ENCODE measurements at regions not wholly inside any gene's neighbourhood (a gene's known extent, or its start where the extent isn't known, plus 50 kb on each side); places are given as distances from the start of the nearest gene placed in this dataset.

DNA sequence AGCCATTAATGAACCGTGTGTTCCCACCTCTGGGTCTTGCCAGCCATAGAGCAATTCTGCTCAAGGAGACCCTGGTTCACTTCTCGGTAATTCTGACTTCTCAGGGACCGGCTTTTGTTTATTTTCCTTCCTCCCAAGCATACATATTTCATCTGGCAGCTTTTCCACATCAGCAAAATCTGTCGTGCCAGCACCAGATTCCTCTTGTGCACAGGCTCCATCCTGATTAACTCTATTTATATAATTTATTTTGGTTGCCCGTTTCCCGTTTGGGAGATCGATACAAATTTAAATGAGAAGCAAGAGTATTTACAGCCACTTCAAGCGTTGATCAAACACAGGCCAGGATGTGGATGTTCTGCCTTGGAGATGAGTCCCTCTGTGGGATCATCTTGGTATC lies 161.9 kb upstream of the XYLT1 start:
- no peak for DNase-seq

- no peak for DNase-seq
These were observed 159.2 kb upstream of the XYLT1 start for GRCh38 chr16:17629936-17630335.

GRCh38 chr16:17628983-17629382 lies 158.2 kb upstream of the XYLT1 start:
- no peak for DNase-seq

DNA sequence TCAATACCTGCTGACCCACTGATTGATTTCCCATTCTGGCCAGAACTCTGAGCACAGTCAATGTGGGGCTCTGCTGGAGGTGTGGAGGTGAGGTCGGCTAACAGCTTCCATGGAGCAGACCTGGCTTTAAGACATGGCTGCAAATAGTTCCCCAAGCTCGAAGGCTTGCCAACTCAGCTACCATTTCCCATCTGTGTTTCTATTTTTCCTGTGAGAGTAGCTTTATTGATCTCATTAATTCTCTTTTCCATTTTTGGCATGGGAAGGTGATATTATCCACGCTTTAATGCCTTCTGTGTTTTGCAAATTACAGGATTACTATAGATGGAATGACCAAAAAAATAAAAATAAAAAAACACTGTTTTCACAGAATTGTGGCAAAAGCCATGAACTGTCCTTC lies 151.6 kb upstream of the XYLT1 start:
- DNase-seq = no peak

DNA sequence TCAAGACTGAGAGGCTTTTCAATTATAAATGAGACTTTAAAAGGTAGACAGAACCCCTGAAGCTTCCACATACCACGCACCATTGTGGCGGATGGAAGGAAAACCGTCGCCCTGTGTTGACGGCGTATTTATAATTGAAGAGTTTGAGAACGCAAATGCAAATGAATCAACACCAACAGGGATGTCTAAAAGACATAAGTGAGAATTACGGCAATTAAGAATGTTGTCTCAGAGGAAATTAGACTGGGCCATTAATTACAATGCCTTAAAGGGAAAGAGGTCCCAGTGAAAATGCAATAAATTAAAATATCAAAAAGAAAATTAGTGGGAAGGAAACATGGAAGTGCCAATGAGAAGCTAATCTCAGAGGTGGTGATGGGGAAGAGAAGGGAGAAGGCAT lies 148.5 kb upstream of the XYLT1 start:
- no peak for DNase-seq

- DNase-seq = no peak
These were observed 146.3 kb upstream of the XYLT1 start for GRCh38 chr16:17617021-17617552.

GRCh38 chr16:17612336-17612735 lies 141.6 kb upstream of the XYLT1 start:
- no peak for DNase-seq

DNA sequence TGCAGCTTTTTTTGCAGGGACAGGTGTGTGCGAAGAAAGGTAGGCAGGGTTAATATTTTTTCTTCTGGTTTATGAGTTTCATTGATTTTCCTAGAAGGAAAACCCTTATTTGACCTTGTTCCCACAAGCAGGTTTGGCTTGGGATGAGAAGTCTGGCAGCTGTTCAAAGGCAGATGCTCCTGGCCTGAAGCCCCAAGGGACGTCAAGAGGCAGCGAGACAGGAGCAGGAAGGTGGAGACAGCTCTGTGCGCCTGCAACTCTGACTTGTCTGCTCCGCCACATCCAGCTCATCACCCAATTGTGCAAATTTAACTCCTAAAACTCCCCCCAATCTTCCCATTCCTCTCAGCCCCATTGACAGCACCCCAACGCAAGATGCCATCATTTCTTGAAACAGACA lies 136.8 kb upstream of the XYLT1 start:
- DNase-seq = no peak

DNA sequence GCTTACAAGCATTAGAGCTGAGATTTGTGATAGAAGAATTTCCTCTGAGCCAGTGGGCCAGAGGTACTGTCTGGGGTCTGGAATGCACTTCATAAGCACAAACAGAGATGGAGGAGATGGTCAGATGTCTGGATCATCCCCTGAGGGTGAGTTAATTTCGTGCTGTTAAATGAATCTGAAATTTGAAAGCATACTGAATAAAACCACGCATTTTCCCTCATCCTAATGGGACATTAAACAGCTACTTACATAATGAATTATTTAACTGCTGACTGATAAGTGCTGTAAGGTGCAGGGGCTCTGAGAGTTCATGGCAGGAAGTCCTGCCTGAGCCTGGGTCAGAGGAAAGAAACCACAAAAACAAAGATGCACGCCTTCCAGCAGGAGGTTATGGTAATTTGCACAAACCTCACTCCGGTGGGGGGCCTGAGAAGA lies 136.3 kb upstream of the XYLT1 start:
- no peak for DNase-seq

DNA sequence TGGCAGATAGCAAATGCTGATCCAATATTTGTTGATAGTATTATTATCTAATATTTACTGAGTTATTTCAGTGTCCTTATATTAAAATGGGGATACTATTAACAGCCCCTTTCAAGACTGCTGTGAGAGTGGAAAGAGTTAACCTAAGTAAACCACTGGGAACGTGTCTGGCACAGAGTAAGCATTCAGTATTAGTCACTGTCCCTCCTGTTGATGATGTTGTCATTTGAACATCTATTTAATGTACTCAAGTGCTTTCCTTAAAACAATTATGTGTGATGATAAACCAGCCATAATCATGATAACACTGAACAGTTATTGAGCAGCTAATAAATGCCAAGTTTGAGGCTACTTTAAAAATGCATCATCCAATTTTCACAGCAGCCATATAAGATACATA lies 135.7 kb upstream of the XYLT1 start:
- DNase-seq = no peak

- no peak for DNase-seq
These were observed 135.0 kb upstream of the XYLT1 start for GRCh38 chr16:17605784-17606183.

GRCh38 chr16:17603626-17604025 lies 132.9 kb upstream of the XYLT1 start:
- no peak for DNase-seq

DNA sequence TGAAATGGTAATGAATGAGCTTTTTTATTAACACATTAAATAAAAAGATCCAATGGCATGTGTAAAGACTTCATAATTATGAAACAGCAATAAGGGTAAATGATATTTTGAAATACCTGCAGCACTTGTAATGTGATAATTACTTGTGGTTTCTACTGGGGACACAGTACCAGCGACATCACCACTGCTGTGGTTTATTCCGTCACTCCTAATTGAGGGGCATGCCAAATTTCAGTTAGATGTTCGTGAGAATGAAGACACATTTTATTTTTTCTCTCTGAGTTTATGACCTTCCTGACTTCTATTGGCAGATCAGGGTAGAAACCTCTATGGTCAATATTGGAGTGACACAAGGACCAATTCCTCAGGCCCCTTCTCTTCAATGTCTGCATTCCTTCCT lies 131.9 kb upstream of the XYLT1 start:
- DNase-seq = no peak

DNA sequence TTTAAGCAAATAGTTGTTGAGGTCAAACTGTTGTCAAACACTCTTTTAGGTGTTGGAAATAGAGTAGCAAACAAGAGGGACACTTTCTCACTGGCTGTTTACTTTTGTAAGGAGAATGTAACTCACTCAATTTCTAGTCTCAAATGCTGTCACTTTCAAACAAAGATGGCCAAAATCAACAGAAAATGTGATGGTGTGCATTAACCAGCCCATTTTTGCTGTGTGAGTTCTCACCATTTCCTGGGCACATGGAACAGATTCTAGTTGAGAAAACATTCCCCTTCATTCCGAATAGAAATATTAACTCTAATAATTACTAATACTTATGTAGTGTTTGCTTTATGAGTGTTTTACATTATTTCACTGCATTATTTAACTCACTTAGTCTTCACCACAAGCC lies 128.2 kb upstream of the XYLT1 start:
- DNase-seq = no peak

DNA sequence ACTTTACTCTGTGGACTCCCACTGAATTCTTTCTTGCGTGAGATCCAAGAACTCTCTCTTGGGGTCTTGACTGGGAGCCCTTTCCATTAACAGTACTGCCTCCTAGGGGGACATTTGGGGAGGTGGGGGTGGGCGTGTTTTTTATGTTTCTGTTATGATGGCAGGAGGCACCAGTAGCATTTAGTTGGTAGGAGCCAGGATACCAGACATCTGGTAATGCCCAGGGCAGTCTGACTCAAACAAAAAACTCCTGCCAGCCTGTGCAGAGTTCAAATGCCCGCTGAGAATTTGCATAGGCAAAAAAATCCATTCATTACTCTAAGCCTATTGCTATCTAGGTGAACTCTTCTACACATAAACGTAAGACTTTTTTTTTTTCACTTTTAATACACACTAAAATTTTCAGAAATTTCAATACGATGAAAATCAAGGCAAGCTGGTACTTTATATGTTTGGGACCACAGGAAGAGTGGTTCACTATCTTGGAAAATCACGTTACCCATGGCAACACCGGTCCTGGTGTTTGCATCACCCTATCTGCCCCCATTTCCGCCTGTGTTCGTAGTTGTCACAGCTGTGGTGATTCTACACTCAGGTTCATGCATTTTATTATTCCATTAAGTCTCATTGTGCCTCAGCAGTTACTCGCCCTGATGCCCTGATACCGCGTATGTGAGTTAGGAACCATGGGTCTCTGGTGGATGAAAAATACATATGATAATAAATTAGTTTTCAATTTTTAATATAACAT lies 121.1 kb upstream of the XYLT1 start:
- no peak for DNase-seq

DNA sequence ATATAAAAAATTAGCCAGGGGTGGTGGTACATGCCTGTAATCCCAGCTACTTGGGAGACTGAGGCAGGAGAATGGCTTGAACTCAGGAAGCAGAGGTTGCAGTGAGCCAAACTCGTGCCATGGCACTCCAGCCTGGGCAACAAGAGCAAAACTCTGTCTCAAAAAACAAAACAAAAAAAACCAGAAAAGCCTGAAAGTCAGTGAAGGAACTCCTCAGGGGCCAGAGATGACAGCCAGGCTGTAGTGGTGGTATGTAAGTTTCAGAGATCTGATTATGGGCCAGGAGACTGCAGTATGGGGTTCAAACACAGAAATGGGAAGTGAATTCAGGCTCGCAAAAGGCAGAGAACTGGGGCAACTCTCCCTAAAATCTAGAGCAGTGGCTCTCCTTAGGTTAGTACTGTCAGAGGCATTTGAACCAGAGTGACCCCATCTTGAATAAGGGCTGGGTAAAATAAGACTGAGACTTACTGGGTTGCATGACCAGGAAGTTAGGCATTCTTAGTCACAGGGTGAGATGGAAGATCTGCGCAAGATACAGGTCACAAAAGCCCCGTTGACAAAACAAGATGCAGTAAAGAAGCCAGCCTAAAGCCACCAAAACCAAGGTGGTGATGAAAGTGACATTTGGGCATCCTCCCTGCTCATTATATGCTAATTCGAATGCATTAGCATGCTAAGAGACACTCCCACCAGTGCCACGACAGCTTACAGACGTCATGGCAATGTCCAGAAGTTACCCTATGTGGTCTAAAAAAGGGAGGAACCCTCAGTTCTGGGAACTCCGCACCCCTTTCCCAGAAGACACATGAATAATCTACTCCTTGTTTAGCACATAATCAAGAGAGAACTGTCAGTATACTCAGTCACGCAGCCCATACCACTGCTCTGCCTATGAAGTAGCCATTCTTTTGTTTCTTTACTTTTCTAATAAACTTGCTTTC lies 120.2 kb upstream of the XYLT1 start:
- DNase-seq = no peak

- DNase-seq = no peak
These were observed 119.1 kb upstream of the XYLT1 start for GRCh38 chr16:17589898-17590297.

DNA sequence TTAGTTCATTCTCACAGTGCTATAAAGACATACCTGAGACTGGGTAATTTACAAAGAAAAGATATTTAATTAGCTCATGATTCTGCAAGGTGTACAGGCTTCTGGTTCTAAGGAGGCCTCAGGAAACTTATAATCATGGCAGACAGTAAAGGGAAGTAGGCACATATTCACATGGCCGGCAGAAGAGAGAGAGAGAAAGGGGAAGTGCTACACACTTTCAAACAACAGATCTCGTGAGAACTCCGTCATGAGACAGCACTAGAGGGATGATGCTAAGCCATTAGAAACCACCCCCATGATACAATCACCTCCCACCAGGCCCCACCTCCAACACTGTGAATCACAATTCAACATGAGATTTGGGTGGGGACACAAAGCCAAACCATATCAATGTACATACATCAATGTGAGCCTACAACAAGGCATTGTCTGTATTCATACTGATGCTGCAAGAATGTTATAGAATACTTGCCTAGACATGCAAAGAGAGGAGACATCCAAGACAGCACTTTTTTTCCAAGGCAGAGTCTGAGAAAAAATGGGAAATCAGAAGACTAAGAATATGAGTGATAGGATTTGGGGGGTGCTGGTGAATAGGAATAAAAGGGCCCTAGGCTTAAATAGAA lies 114.8 kb upstream of the XYLT1 start:
- no peak for DNase-seq

- peak; percentile 17 for DNase-seq
These were observed 108.5 kb upstream of the XYLT1 start for GRCh38 chr16:17578981-17579874.

- no peak for DNase-seq
These were observed 103.5 kb upstream of the XYLT1 start for GRCh38 chr16:17574256-17574655.

DNA sequence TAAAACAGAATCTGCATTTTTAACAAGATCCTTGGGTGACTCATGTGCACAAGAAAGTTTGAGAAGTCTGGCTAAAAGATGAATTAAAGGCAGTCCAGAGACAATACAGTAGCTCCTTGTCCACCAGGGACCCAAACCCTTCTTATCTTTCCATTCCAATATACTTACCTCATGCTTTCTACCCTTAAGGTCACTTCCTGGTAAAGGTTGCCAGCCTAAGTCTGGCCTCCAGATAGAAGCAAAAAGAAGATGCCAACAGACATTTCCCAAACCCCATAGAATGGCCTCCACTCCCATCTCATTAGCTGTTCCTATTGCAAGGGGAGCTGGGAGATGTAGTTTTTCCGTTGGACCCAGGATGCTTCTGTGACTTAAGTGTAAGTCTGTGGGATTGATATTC lies 101.4 kb upstream of the XYLT1 start:
- DNase-seq = no peak

DNA sequence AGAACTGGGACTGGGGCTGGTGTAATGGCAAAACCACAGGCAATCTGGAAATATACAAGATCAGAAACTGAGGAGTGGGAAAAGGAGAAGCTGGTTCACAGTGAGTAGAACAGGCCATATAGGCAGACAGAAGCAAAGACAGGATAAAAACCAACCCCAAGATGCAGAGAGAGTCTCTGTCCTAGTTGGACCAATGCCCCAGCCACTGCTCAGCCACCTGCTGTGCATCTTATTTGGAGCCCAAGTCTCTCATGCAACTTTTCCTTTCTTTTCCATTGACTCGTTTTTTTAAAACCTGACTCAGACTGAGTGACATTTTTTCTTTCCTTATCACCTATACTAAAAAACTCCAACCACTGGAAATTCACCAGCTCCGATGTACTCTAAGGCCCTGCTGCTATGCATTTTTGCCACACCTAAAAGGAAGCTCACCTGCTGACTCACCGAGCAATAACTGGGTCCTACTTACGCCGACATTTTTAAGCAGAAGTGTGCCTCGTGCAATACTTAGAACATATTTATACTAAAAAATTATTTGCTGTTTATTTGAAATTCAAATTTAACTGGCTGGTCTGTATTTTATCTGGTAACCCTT lies 100.8 kb upstream of the XYLT1 start:
- DNase-seq = no peak
